GM18502 (cell line): ENCODE measurements at regions not wholly inside any gene's neighbourhood (a gene's known extent, or its start where the extent isn't known, plus 50 kb on each side); places are given as distances from the start of the nearest gene placed in this dataset.

ENCODE experiments used
- ATAC-seq: cut with Tn5 transposase; IDR thresholded peaks from one replicate; pipeline ENCODE4 v1.9.1; 2021; ENCODE audit warnings: mild to moderate bottlenecking; ENCODE audit not compliant: unreplicated experiment, poor library complexity

GRCh38 chr5:56596155-56596554 is 219.2 kb upstream of the MAP3K1 start:
- ATAC-seq: no peak

- no peak for ATAC-seq
Observed at GRCh38 chr5:56595566-56595965, 219.8 kb upstream of the MAP3K1 start.

GRCh38 chr5:56594792-56595191 is 220.6 kb upstream of the MAP3K1 start:
- no peak for ATAC-seq

GRCh38 chr5:56591081-56591480 is 224.3 kb upstream of the MAP3K1 start:
- no peak for ATAC-seq

GRCh38 chr5:56589481-56589860 is 225.9 kb upstream of the MAP3K1 start:
- ATAC-seq: peak; percentile 17

GRCh38 chr5:56588636-56589480 is 226.5 kb upstream of the MAP3K1 start:
- peak; percentile 98 for ATAC-seq

- no peak for ATAC-seq
Observed at GRCh38 chr5:56588131-56588487, 227.2 kb upstream of the MAP3K1 start.

- ATAC-seq: no peak
Observed at GRCh38 chr5:56587381-56588130, 227.8 kb upstream of the MAP3K1 start.

- no peak for ATAC-seq
Observed at GRCh38 chr5:56585999-56586691, 229.2 kb upstream of the MAP3K1 start.

GRCh38 chr5:56585461-56585860 is 229.9 kb upstream of the MAP3K1 start:
- no peak for ATAC-seq

GRCh38 chr5:56581426-56581825 is 233.9 kb upstream of the MAP3K1 start:
- no peak for ATAC-seq

- no peak for ATAC-seq
Observed at GRCh38 chr5:56580864-56581263, 234.5 kb upstream of the MAP3K1 start.

GRCh38 chr5:56575821-56576220 is 239.5 kb upstream of the MAP3K1 start:
- ATAC-seq: no peak

- ATAC-seq: no peak
Observed at GRCh38 chr5:56574778-56575177, 240.6 kb upstream of the MAP3K1 start.

GRCh38 chr5:56569566-56569965 is 245.8 kb upstream of the MAP3K1 start:
- no peak for ATAC-seq

GRCh38 chr5:56569076-56569475 is 246.3 kb upstream of the MAP3K1 start:
- no peak for ATAC-seq

GRCh38 chr5:56567278-56567677 is 248.1 kb upstream of the MAP3K1 start:
- ATAC-seq: no peak

GRCh38 chr5:56566374-56567249 is 248.7 kb upstream of the MAP3K1 start:
- no peak for ATAC-seq

GRCh38 chr5:56565644-56566043 is 249.7 kb upstream of the MAP3K1 start:
- peak; percentile 91 for ATAC-seq

- no peak for ATAC-seq
Observed at GRCh38 chr5:56565283-56565615, 250.1 kb upstream of the MAP3K1 start.
